ENCODE measurements at regions not wholly inside any gene's neighbourhood (a gene's known extent, or its start where the extent isn't known, plus 50 kb on each side); places are given as distances from the start of the nearest gene placed in this dataset.

GRCh38 chrX:65035446-65035770 lies 59.2 kb upstream of the ZC4H2 start:
- peak overlapping the region; percentile 59 for H3K4me3 ChIP-seq (ENCODE audit: low read depth, low read length)
- no peak for DNase-seq (ENCODE audit: low read depth)

DNA sequence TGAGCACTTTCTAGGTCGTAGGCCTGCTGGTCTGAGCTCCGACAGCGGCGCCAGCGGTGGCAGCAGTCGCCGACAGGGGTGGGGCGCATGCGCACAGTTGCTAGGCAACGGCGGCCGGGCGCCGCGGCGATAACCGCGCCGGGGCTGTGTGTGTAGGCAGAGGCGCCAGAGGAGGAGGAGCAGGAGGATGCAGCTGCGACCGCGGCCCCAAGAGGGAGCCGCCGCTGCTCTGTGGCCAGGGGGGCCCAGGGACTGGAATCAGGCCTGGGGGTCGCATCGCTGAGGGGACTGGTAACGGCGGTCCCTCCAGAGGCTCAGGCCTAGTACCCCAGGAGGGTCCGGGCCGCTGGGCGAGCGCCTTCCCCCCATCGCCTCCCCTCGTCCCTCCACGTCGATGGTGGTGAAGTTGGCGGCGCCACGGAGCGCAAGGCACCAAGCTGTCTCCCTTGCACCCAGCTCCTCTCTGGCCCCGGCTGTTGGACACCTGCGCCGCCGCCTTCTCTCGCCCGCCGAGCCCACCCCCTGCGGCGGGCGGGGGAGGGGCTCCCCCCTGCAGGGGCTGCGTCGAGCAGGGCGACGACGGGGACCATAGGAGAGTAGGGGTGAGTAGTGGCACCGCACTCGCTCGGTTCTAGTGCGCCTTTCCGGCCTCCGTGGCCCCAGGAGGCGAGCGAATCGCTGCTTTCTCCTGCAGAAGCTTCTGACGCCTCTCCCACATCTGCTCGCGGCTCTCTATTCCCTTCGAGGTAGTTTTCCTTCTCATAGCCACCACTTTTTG lies 58.6 kb upstream of the ZC4H2 start, which contains the start of gene ZC3H12B:
Gene ZC3H12B (plus strand): TSS at position 159 of the 778 bp plus-strand sequence.
- H3K4me3 ChIP-seq (ENCODE audit: low read depth, low read length) = peak within 1 kb of the TSS; percentile 59
- peak; percentile 25 for DNase-seq (ENCODE audit: low read depth)

DNA sequence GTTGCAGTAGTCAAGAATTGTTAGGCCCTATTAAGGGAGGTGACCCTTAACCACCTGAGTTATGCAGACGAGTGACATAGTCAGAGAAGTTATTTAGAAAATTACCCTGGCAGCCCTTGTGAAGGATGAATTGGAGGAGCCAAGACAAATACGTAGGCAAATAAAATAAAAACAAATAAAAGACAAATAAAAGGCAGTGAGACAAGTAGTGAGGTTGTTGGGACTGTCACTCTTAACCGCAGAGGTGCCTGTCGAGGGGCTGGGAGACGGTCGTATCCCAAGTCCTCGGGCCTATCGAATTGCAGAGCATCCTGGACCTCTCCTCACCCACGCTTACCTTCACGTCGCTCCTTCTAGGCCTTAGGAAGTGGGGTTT lies 58.0 kb upstream of the ZC4H2 start:
- H3K4me3 ChIP-seq (ENCODE audit: low read depth, low read length) = peak overlapping the region; percentile 59

More for the DNA sequence above, 58.0 kb upstream of the ZC4H2 start:
- no peak for DNase-seq (ENCODE audit: low read depth)

All from skeletal muscle cell (primary cell).